Ishikawa (cell line): ENCODE measurements at regions not wholly inside any gene's neighbourhood (a gene's known extent, or its start where the extent isn't known, plus 50 kb on each side); places are given as distances from the start of the nearest gene placed in this dataset.

Experiments
- CEBPB ChIP-seq: IDR thresholded peaks from 2 replicates; pipeline ENCODE4 v1.6.1; 2012
- CREB1 ChIP-seq: IDR thresholded peaks from 2 replicates; pipeline ENCODE4 v1.6.1; 2012; ENCODE audit warnings: low read depth
- EGR1 ChIP-seq: IDR thresholded peaks from 2 replicates; pipeline ENCODE4 v1.6.1; 2012
- EP300 ChIP-seq: IDR thresholded peaks from 2 replicates; pipeline ENCODE4 v1.6.1; 2012; ENCODE audit warnings: borderline replicate concordance
- FOXM1 ChIP-seq: IDR thresholded peaks from 2 replicates; pipeline ENCODE4 v1.6.1; 2012; ENCODE audit warnings: low read depth, borderline replicate concordance
- MAX ChIP-seq: IDR thresholded peaks from 2 replicates; pipeline ENCODE4 v1.6.1; 2012
- NFIC ChIP-seq: IDR thresholded peaks from 2 replicates; pipeline ENCODE4 v1.6.1; 2012
- RAD21 ChIP-seq: IDR thresholded peaks from 2 replicates; pipeline ENCODE4 v1.6.1; 2012; ENCODE audit warnings: low read depth
- REST ChIP-seq: IDR thresholded peaks from 2 replicates; pipeline ENCODE4 v1.6.1; 2012; ENCODE audit warnings: low read depth, mild to moderate bottlenecking
- TAF1 ChIP-seq: IDR thresholded peaks from 2 replicates; pipeline ENCODE4 v1.6.1; 2012; ENCODE audit warnings: low read depth, mild to moderate bottlenecking
- TCF12 ChIP-seq: IDR thresholded peaks from 2 replicates; pipeline ENCODE4 v1.6.1; 2012; ENCODE audit warnings: low read depth
- TEAD4 ChIP-seq: IDR thresholded peaks from 2 replicates; pipeline ENCODE4 v1.6.1; 2012
- USF1 ChIP-seq: IDR thresholded peaks from 2 replicates; pipeline ENCODE4 v1.6.1; 2012
- YY1 ChIP-seq: IDR thresholded peaks from 2 replicates; pipeline ENCODE4 v1.6.1; 2012; ENCODE audit warnings: low read depth
- ZBTB7A ChIP-seq: IDR thresholded peaks from 2 replicates; pipeline ENCODE4 v1.6.1; 2012; ENCODE audit warnings: low read depth

GRCh38 chr4:114519368-114519767 is 79.2 kb upstream of the UGT8 start:
- TF ChIP-seq TCF12 (no peak), FOXM1 (no peak), TAF1 (no peak), EP300 (no peak), USF1 (no peak)

- TF ChIP-seq EGR1 (no peak), NFIC (no peak), TCF12 (no peak), CEBPB (no peak), ZBTB7A (no peak), EP300 (no peak), USF1 (no peak), TAF1 (no peak), FOXM1 (no peak)
These were observed 71.4 kb upstream of the UGT8 start for GRCh38 chr4:114527170-114527569.

- TF ChIP-seq EP300 (no peak), CEBPB (no peak), USF1 (no peak), NFIC (no peak), MAX (no peak), REST (no peak), EGR1 (no peak), TCF12 (no peak), CREB1 (no peak), TAF1 (no peak), ZBTB7A (no peak), TEAD4 (no peak)
These were observed 71.0 kb upstream of the UGT8 start for GRCh38 chr4:114527637-114528036.

GRCh38 chr4:114535725-114536124 is 62.9 kb upstream of the UGT8 start:
- TF ChIP-seq YY1 (no peak), TCF12 (no peak), USF1 (no peak), CREB1 (no peak), TAF1 (no peak), MAX (no peak), EGR1 (no peak), FOXM1 (no peak), ZBTB7A (no peak), NFIC (no peak), REST (no peak), CEBPB (no peak), TEAD4 (no peak), RAD21 (no peak)

GRCh38 chr4:114537352-114537751 is 61.3 kb upstream of the UGT8 start:
- TF ChIP-seq TAF1 = no peak
- no peak for TF ChIP-seq FOXM1
- TF ChIP-seq REST = no peak
- no peak for TF ChIP-seq TCF12
- no peak for TF ChIP-seq CREB1
- no peak for TF ChIP-seq YY1
- TF ChIP-seq USF1 = no peak
- no peak for TF ChIP-seq MAX
- no peak for TF ChIP-seq RAD21
- no peak for TF ChIP-seq TEAD4
- TF ChIP-seq ZBTB7A = no peak
- TF ChIP-seq NFIC = no peak
- no peak for TF ChIP-seq EGR1
- no peak for TF ChIP-seq CEBPB
- TF ChIP-seq EP300 = no peak
